GM12873 (cell line): ENCODE measurements at regions not wholly inside any gene's neighbourhood (a gene's known extent, or its start where the extent isn't known, plus 50 kb on each side); places are given as distances from the start of the nearest gene placed in this dataset.

ENCODE experiments used
- TF ChIP-seq, protein P1 (sequence below): IDR thresholded peaks from 2 replicates; pipeline ENCODE4 v1.5.1; 2012; ENCODE audit warnings: low read depth, mild to moderate bottlenecking, moderate library complexity, low read length, control low read depth; ENCODE audit not compliant: insufficient read depth; ENCODE audit errors: missing control alignments

DNA sequence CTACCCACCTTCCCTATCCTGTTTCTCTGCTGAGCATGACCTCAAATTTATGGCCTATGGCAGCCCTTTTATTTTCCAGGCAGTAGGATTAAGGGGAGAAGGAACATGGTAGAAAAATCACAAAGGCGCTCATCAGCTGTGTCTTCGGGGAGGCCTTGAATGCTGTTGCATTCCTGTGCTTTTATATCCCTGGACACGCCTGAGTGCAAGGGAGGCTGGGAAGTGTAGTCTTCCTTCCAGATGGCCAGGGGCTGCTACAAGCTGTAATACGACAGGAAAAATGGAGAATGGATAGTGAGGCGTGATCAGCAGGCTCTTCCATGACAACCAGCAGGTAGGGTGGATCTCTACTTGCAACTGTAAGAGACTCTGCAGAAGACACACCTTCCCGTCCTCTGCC is 210.9 kb upstream of the GGTLC1 start:
- TF ChIP-seq, protein P1, sequence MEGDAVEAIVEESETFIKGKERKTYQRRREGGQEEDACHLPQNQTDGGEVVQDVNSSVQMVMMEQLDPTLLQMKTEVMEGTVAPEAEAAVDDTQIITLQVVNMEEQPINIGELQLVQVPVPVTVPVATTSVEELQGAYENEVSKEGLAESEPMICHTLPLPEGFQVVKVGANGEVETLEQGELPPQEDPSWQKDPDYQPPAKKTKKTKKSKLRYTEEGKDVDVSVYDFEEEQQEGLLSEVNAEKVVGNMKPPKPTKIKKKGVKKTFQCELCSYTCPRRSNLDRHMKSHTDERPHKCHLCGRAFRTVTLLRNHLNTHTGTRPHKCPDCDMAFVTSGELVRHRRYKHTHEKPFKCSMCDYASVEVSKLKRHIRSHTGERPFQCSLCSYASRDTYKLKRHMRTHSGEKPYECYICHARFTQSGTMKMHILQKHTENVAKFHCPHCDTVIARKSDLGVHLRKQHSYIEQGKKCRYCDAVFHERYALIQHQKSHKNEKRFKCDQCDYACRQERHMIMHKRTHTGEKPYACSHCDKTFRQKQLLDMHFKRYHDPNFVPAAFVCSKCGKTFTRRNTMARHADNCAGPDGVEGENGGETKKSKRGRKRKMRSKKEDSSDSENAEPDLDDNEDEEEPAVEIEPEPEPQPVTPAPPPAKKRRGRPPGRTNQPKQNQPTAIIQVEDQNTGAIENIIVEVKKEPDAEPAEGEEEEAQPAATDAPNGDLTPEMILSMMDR: no peak

DNA sequence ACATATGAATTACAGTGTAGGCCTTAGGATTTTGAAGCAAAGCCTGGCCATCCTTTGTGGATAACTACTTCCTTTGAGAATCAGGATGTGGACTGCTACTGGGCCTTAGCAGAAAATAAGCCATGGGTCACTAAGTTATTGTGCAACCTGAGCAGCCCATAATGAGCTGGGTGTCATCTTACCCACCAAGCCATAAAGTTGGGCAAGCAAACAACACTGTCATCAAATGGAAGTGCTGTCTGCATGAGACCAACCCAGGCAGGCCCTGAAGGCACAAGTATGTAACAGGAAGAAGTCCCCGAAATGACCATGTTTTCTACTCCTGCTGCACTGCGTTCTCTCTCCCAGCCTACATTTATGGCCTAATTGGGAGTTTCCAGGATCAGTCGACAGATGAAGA is 205.6 kb upstream of the GGTLC1 start:
- TF ChIP-seq, protein P1: no peak

DNA sequence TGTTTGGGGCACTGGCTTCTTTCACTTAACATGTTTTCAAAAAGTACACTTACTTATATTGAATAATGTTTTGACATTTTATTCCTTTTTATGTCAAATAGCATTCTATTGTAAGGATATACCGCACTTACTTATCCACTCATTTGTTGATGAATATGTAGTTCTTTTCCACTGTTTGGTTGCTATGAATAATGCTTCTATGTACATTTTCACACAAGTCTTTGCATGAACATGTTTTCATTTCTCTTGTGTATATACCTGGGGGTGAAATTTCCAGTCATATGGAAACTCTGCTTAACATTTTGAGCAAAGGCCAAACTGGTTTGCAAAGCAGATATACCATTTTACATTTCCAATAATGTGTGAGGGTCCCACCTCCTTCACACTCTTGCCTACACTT is 202.3 kb upstream of the GGTLC1 start:
- TF ChIP-seq, protein P1: no peak

DNA sequence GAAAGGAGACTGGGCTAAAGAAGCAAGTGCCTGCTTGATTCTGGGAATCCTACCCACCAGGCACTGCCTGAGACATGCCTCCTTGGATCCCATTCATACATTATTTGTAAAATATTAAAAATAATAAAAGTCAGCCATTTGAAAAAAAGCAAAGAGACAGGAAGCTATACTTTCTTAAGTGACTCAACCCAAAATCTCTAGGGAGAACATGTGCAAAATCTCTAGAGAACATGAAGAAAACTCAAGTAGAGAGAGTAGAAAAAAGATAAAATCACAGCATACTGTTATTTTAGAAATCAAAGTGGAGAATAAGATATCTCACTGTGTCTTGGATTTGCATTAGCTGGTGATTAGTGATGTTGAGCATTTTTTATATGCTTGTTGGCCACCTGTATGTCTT is 197.2 kb upstream of the GGTLC1 start:
- TF ChIP-seq, protein P1: no peak

DNA sequence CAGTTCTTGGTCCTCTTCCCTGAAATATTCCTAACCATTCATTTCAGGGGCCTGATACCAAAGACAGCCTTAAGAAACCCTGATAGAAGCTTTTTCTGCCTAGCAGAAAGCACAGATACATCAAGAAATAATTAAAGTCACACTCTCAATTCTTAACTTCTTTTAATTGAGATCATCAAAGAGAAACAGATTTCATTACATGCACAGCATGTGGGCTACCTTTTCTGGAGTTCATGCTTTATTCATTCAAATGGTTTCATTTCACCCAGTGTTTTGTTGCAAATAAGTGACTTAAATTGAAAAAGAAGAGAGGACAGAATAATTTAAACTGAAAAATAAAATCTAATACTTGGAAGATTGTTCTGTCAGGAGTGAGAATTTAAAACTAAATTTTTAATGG is 192.6 kb upstream of the GGTLC1 start:
- TF ChIP-seq, protein P1: no peak

DNA sequence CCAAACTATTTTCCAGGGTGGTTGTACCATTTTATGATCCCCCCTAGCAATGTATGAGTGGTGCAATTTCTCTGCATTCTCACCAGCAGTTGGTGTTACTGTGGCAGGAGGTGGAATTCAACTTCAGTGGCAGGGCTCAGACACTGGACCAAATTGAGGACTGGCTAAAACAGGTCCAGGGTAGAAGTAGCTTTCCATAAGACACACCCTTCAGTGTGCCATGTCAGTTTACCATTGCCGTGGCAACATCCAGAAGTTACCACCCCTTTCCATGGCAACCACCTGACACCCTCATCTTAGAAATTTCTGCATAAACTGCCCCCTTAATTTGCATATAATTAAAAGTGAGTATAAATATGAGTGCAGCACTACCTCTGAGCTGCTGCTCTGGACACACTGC is 180.7 kb upstream of the GGTLC1 start:
- TF ChIP-seq, protein P1: no peak

DNA sequence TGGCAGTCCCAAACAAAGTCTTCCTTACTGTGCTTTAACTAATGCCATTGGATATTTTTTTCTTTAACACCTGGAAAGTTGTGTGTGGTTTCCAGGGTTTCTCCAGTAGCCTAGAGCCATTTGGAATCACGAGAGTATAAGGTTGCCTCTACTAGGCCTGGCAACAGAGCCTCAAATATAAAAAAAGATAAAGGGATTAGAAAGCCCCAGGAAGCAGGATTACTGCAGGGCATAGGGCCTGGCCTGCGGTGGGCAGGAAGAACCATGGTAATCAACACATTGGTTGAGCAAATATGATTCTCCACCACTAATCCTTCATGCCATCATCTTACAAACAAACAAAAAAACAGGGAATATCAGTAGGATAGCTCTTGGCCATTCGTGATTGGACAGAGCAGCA is 177.8 kb upstream of the GGTLC1 start:
- TF ChIP-seq, protein P1: no peak

DNA sequence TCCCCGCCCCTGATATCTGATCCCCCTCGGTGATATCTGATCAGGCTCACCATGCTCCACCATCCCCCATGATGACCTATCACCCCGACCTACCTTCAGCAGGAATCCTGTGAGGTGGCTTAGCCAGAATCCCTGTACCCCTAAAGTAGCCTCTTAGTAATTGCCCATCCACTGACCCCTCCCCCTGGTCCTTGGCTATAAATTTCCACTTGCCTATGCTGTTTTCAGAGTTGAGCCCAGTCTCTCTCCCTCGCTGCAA is 177.5 kb upstream of the GGTLC1 start:
- TF ChIP-seq, protein P1: no peak
